ENCODE measurements at regions not wholly inside any gene's neighbourhood (a gene's known extent, or its start where the extent isn't known, plus 50 kb on each side); places are given as distances from the start of the nearest gene placed in this dataset.

GRCh38 chr11:80814813-80815212 lies 1374.0 kb upstream of the TENM4 start:
- no peak overlapping the region for H3K4me3 ChIP-seq (ENCODE audit: low read depth, low read length)
- DNase-seq (ENCODE audit: low read depth) (no peak), FAIRE-seq (no peak)
- no peak for TF ChIP-seq CTCF (IDR thresholded peaks at IDR 0.05; ENCODE audit: insufficient read depth, low read length, severe bottlenecking)
- no peaks in the 10 kb centered on the region for H3K36me3 ChIP-seq (ENCODE audit: control insufficient read depth, insufficient read depth, low read length)
- no peaks in the 10 kb centered on the region for H3K27me3 ChIP-seq (ENCODE audit: control insufficient read depth, insufficient read depth, low read length)

GRCh38 chr11:80810695-80811094 lies 1369.9 kb upstream of the TENM4 start:
- FAIRE-seq (no peak), DNase-seq (ENCODE audit: low read depth) (no peak)
- no peak for TF ChIP-seq CTCF (IDR thresholded peaks at IDR 0.05; ENCODE audit: insufficient read depth, low read length, severe bottlenecking)
- Histone ChIP-seq H3K27me3 (ENCODE audit: control insufficient read depth, insufficient read depth, low read length) (no peaks in the 10 kb centered on the region), H3K4me3 (ENCODE audit: low read depth, low read length) (no peak overlapping the region), H3K36me3 (ENCODE audit: control insufficient read depth, insufficient read depth, low read length) (no peaks in the 10 kb centered on the region)

GRCh38 chr11:80798174-80798573 lies 1357.3 kb upstream of the TENM4 start:
- H3K4me3 ChIP-seq (ENCODE audit: low read depth, low read length) = no peak overlapping the region
- DNase-seq (ENCODE audit: low read depth) (no peak), FAIRE-seq (no peak)
- no peaks in the 10 kb centered on the region for H3K36me3 ChIP-seq (ENCODE audit: control insufficient read depth, insufficient read depth, low read length)
- H3K27me3 ChIP-seq (ENCODE audit: control insufficient read depth, insufficient read depth, low read length) = no peaks in the 10 kb centered on the region
- no peak for TF ChIP-seq CTCF (IDR thresholded peaks at IDR 0.05; ENCODE audit: insufficient read depth, low read length, severe bottlenecking)

- Histone ChIP-seq H3K4me3 (ENCODE audit: low read depth, low read length) (no peak overlapping the region), H3K27me3 (ENCODE audit: control insufficient read depth, insufficient read depth, low read length) (no peaks in the 10 kb centered on the region), H3K36me3 (ENCODE audit: control insufficient read depth, insufficient read depth, low read length) (no peaks in the 10 kb centered on the region)
- no peak for FAIRE-seq
- no peak for DNase-seq (ENCODE audit: low read depth)
- no peak for TF ChIP-seq CTCF (IDR thresholded peaks at IDR 0.05; ENCODE audit: insufficient read depth, low read length, severe bottlenecking)
These were observed 1342.7 kb upstream of the TENM4 start for GRCh38 chr11:80783561-80783960.

- TF ChIP-seq CTCF (IDR thresholded peaks at IDR 0.05; ENCODE audit: insufficient read depth, low read length, severe bottlenecking) = no peak
- no peaks in the 10 kb centered on the region for H3K27me3 ChIP-seq (ENCODE audit: control insufficient read depth, insufficient read depth, low read length)
- H3K4me3 ChIP-seq (ENCODE audit: low read depth, low read length) = no peak overlapping the region
- FAIRE-seq = no peak
- no peak for DNase-seq (ENCODE audit: low read depth)
- H3K36me3 ChIP-seq (ENCODE audit: control insufficient read depth, insufficient read depth, low read length) = no peaks in the 10 kb centered on the region
These were observed 1341.5 kb upstream of the TENM4 start for GRCh38 chr11:80782135-80782885.
